ENCODE measurements at regions not wholly inside any gene's neighbourhood (a gene's known extent, or its start where the extent isn't known, plus 50 kb on each side); places are given as distances from the start of the nearest gene placed in this dataset.

GRCh38 chr20:9940329-9940728, 94.5 kb upstream of the ANKEF1 start:
- TF ChIP-seq ZFX (IDR thresholded peaks at IDR 0.05) (no peak), CTCF (conservative IDR thresholded peaks at IDR 0.05) (no peak)
- H3K27ac ChIP-seq = no peak overlapping the region

GRCh38 chr20:9939231-9939630, 95.6 kb upstream of the ANKEF1 start:
- no peak for TF ChIP-seq CTCF (conservative IDR thresholded peaks at IDR 0.05)
- TF ChIP-seq ZFX (IDR thresholded peaks at IDR 0.05) = no peak
- no peak overlapping the region for H3K27ac ChIP-seq

- H3K27ac ChIP-seq = no peak overlapping the region
- TF ChIP-seq CTCF (conservative IDR thresholded peaks at IDR 0.05) (no peak), ZFX (IDR thresholded peaks at IDR 0.05) (no peak)
Measured at GRCh38 chr20:9935285-9935684, 96.4 kb upstream of the PAK5 start.

GRCh38 chr20:9930142-9930541, 91.3 kb upstream of the PAK5 start:
- H3K27ac ChIP-seq = no peak overlapping the region

GRCh38 chr20:9928955-9929354, 90.1 kb upstream of the PAK5 start:
- H3K27ac ChIP-seq = no peak overlapping the region
- no peak for TF ChIP-seq ZFX (IDR thresholded peaks at IDR 0.05)
- no peak for TF ChIP-seq CTCF (conservative IDR thresholded peaks at IDR 0.05)

More at GRCh38 chr20:9930142-9930541, 91.3 kb upstream of the PAK5 start:
- no peak for TF ChIP-seq ZFX (IDR thresholded peaks at IDR 0.05)
- TF ChIP-seq CTCF (conservative IDR thresholded peaks at IDR 0.05) = no peak

- H3K27ac ChIP-seq = no peak overlapping the region
Measured at GRCh38 chr20:9928281-9928737, 89.4 kb upstream of the PAK5 start.

GRCh38 chr20:9927224-9927623, 88.3 kb upstream of the PAK5 start:
- no peak for TF ChIP-seq ZFX (IDR thresholded peaks at IDR 0.05)
- H3K27ac ChIP-seq = no peak overlapping the region

More at GRCh38 chr20:9928281-9928737, 89.4 kb upstream of the PAK5 start:
- TF ChIP-seq CTCF (conservative IDR thresholded peaks at IDR 0.05) (no peak), ZFX (IDR thresholded peaks at IDR 0.05) (no peak)

GRCh38 chr20:9926476-9926875, 87.6 kb upstream of the PAK5 start:
- TF ChIP-seq ZFX (IDR thresholded peaks at IDR 0.05) (no peak), CTCF (conservative IDR thresholded peaks at IDR 0.05) (no peak)

More at GRCh38 chr20:9926476-9926875, 87.6 kb upstream of the PAK5 start:
- no peak overlapping the region for H3K27ac ChIP-seq
